Epithelial cell of proximal tubule (primary cell): ENCODE measurements at regions not wholly inside any gene's neighbourhood (a gene's known extent, or its start where the extent isn't known, plus 50 kb on each side); places are given as distances from the start of the nearest gene placed in this dataset.
"Not testable (repeated sequence)": the region's sequence is repeated elsewhere in the genome, so short reads cannot be mapped to it uniquely, and the experiment has no call there.

Experiments used
- DNase-seq: peaks from one replicate; pipeline ENCODE4 v3.0.0-alpha.2; 2011; ENCODE audit warnings: low read depth
- H3K4me3 ChIP-seq: 2 replicates; pipeline ENCODE4 v1.5.1; 2011; ENCODE audit warnings: low read depth, mild to moderate bottlenecking, low read length
- CTCF ChIP-seq: conservative IDR thresholded peaks from 2 replicates; pipeline ENCODE4 v1.5.1; 2012; ENCODE audit warnings: low read depth, mild to moderate bottlenecking, low read length

DNA sequence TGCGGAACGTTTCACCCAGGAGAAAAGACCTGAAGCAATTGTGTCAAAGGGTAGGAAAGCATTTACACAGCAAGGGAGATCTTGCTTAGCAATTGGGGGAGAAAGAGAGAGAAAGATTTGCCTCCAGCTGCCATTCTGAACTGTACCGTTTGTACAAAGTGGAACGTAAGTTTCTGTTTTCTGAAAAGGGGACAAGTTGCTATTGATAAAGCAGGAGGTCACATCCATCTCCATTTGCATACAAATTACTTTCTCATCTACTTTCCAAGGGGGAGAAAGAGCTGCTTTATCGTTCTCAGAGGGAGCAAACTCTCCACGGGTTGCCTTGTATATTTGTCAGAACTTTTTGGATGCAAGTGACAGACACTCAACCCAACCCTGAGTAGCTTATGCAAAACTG lies 92.0 kb upstream of the CARD11 start:
- no peak overlapping the region for H3K4me3 ChIP-seq
- no peak for DNase-seq
- no peak for TF ChIP-seq CTCF

DNA sequence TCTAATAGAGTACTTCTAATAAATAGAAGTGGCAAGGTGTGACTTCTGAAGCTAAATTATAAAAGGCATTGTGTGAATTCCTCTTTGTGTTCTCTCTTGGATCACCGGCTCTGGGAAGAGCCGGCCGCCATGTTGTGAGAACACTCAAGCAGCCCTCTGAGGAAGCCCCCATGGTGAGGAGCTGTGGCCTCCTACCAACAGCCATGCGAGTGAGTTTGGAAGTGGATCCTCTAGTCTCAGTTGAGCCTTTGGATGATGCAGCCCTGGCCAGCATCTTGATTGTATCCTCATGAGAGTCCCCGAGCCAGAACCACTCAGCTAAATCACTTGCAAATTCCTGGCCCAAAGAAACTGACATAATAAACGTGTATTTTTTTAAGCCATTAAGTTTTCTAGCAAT lies 94.5 kb upstream of the CARD11 start:
- DNase-seq: no peak
- H3K4me3 ChIP-seq: no peak overlapping the region
- no peak for TF ChIP-seq CTCF

DNA sequence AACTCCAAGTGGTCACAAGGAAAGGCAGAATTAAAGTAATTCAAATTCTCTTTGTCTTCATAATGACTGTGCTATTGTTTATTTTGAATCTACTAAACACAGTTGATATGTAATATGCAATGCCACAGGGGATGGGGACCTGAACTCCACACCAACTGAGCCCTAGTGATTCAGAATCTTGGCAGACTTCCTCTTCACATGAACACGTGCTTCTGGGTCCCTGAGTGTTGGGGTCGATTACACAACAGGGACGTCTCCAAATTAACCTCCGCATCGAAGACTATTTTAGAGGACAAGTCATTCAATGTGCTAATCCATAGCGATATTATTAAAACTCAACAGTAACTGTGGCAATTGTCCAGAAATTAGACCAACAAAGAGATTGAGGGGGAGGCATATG lies 95.3 kb upstream of the CARD11 start:
- no peak for TF ChIP-seq CTCF
- DNase-seq: no peak
- no peak overlapping the region for H3K4me3 ChIP-seq

- TF ChIP-seq CTCF: no peak
- H3K4me3 ChIP-seq: no peak overlapping the region
- DNase-seq: no peak
These were observed 97.2 kb upstream of the CARD11 start for GRCh38 chr7:3140834-3141233.

GRCh38 chr7:3141326-3141725 lies 97.7 kb upstream of the CARD11 start:
- TF ChIP-seq CTCF: no peak
- no peak for DNase-seq
- no peak overlapping the region for H3K4me3 ChIP-seq

- TF ChIP-seq CTCF: no peak
- no peak for DNase-seq
- no peak overlapping the region for H3K4me3 ChIP-seq
These were observed 100.5 kb upstream of the CARD11 start for GRCh38 chr7:3143869-3144775.

DNA sequence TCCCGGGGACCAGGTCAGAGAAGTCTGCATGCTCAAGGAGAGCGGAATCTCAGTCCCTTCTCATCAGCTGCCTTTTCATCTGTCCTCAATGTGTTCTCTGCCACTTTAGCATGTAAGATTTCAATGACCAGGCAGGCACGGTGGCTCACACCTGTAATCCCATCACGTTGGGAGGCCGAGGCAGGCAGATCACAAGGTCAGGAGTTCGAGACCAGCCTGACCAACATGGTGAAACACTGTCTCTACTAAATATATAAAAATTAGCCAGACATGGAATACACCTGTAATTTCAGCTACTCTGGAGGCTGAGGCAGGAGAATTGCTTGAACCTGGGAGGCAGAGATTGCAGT lies 101.1 kb upstream of the CARD11 start:
- not testable (repeated sequence) for DNase-seq, H3K4me3 ChIP-seq
